ENCODE measurements at regions not wholly inside any gene's neighbourhood (a gene's known extent, or its start where the extent isn't known, plus 50 kb on each side); places are given as distances from the start of the nearest gene placed in this dataset.

DNA sequence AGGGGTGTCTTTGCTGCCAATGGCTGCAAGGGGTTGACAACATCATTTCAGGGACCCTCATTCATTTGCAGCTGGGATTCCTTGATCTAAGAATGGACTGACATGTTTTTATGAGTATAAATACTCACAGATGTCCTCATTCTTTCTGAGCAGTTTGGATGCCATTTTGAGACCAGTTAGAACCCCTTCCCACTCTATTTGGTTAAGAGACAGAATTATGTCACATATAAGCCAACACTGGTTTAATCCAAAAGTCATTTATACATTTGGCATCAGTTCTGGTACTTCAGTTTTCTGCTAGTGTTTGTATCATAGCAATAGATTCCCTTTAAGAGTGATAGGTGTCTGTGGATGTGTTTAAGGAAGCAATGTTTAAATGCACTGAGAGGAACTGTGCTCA is 248.8 kb downstream of the SAMD5 start:
- DNase-seq (ENCODE audit: low read depth, low spot score): no peak

DNA sequence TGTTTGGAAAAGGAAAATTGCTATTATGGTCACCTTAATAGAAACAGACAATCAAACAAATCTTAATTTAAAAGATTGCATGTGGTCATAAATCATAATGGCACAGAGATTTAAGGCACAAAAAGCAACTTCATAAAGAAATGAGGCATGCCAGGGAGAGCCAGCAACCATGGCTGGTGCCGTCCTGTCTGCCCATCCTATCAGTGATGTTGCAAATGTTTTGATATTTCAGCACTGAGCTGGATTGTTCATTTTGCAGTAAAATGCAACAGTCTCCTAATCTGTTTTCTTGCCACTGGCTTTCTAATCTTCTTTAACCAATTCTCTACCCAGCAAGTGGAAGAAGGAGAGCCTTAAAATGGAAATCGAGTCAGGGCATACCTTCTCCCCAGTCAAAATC is 249.8 kb downstream of the SAMD5 start:
- no peak for DNase-seq (ENCODE audit: low read depth, low spot score)

DNA sequence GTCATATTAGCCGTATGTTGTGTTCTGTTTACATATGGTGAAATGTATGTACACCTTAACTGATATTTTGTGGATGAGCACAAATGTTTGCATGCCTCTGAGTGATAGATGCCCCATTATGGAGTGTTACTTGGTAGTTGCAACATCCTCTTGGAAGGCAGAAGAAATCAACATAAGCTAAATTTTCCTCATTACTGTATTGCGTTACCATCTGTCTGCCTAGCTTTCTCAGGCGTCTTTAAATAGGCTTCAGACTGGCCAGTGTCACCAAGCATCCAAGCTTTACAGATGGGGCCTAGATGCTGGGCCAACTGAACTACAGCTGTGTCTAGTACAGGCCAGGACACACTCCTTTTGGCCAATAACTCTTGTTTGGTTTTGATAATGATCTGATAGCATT is 250.6 kb downstream of the SAMD5 start:
- no peak for DNase-seq (ENCODE audit: low read depth, low spot score)

DNA sequence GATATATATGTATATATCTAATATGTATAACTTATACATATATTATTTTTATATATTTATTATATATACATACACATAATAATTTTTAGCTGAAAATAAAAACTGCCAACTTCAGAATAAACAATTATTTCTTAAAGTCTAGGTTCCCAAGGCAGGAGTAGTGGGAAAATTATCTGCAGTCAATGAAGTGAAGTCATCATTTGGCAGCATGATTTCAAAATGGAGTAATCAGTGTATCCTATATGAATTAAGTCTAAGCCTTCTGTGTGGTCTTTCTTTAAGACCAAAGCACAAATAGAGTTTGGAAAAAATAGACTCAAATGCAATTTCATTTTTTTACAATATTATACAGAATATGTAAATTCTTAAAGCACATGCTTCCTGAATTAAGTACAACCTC is 251.0 kb downstream of the SAMD5 start:
- no peak for DNase-seq (ENCODE audit: low read depth, low spot score)

DNA sequence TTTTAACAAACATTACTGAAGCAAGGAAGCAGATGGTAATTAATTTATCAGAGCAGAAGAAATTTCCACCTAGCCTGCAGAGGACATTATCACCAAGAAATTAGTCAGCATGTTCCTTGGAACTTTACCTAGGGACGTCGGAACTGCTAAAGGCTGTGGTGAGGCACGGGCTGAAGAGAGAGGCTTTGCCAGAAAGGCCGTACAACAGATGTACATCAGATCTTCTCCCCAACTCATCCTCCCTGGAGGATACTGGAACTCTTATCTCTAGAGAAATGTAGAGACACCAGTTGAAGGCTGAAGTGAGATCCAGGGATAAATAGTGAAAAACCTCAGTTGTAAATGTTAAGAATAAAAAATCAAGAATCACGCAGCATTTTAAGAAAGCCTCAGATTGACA is 257.1 kb downstream of the SAMD5 start:
- no peak for DNase-seq (ENCODE audit: low read depth, low spot score)

DNA sequence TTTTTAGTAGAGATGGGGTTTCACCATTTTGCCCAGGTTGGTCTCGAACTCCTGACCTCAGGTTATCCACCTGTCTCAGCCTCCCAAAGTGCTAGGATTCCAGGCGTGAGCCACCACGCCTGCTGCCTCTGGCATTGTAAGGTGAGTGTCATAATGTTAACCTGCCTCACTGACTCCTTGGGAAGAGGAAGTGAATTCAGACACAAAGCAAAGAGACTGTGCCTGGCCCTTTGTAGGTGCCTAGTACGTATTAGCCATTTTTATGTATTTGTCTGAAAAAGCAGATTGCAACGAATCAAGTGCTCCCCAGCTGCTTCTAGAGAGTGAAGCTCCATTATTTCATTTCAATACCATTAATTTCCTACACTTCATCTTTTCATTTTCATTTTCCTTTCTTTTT is 260.5 kb downstream of the SAMD5 start:
- DNase-seq (ENCODE audit: low read depth, low spot score): no peak

DNA sequence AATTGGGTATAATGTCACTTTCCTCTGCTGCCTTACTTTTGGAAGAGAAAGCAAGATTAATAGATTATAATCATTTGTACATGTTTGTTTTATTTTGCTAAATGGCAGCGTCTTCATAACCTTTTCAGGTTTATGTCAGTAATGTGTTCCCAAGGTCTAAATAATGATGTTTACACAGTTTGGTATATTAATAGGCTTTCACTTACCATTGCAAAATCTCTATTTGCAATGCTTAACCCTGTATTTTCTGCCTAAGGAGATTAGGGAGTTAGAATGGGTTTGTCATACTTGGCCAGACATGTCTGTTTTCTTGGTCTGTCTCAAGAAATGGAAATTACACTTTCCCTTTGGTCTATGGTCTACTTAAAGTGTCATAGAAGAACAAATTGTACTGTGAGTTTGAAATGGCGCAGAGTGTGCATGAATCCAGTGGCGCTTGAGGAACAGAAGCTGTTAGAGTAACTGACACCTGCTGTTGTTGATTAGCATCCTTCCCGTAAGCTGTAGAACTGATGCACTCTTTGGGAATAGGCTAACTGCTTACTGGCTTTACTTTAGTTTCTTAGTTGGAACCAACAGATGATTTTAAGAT is 261.1 kb downstream of the SAMD5 start:
- no peak for DNase-seq (ENCODE audit: low read depth, low spot score)

DNA sequence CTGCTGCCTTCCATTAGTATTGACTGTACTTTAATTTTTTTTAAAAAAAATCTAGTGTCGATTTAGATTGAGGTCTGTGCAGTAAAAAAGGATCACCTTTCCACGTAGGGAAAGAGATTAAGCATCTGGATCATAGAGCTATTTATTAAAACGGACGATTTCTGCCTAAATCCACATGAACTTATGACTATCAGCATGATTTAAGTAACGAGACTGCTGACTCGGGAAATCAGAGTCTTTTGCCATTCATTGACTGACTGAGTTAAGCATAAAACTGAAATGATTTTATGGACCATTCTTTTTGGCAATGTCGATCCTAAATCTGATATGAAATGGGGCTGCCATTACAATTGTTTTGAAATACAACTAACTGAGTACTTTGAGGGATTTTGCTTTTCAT is 261.7 kb downstream of the SAMD5 start:
- no peak for DNase-seq (ENCODE audit: low read depth, low spot score)

DNA sequence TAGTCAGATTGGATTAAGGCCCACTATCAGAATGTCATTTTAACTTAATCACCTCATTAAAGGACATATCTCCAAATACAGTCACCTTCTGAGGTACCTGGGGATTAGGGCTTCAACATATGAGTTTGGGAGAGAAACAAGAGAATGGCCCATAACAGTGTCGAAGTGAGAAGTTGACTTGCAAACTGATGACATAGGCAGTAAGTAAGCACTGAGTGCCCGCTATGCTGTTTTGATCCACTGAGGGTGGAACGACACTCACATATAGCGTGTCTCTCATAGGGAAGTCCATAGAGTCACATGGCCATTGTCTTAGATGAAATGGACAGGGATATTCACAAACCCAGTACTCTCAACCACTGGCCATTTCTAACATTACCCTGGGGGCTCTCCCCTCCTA is 264.2 kb downstream of the SAMD5 start:
- DNase-seq (ENCODE audit: low read depth, low spot score): no peak

DNA sequence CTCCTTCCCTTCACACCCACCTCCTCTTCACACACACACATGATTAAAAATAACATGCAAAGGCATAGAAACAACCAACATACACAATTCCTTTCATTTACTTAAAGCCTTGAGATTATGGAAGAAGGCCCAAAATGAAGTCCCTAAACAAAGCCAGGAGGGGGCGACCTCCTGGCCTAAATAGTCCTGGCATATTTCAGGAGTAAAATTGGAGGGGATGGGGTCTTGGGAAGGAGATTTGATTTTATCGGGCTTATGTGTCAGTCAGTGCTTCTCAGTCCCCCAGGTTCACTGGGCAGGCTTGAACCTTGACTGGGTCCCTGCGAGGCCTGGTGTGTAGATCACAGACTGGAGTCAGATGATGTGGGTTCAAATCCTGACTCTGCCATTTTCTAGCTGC is 266.4 kb downstream of the SAMD5 start:
- peak; percentile 17 for DNase-seq (ENCODE audit: low read depth, low spot score)

DNA sequence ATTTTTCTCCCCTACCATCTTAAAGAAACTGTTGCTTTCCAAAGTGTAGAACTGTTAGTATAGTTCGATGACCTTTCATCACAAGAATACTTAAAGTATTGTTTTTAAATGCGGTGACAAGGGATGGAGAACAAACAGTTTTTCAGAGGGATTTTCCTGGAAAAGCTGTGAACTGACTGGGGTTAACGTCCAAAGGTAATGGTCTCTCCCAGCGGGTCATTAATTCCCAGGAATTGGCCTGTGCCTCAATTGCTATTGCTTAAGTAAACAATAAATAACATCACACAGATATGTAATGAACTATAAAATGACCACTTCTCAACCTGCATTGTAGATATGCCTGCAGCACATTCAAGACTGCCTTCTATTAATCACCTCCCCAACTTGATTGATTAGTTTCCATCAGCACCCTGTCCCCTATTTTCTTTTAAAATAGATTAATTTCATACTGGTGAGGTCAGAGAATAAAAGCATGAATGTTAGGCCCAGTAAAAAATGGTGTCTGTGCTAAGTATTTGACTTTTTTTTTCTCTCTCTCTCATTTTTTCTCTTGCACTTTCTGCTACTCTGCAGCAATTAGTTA is 268.2 kb downstream of the SAMD5 start:
- DNase-seq (ENCODE audit: low read depth, low spot score): no peak

DNA sequence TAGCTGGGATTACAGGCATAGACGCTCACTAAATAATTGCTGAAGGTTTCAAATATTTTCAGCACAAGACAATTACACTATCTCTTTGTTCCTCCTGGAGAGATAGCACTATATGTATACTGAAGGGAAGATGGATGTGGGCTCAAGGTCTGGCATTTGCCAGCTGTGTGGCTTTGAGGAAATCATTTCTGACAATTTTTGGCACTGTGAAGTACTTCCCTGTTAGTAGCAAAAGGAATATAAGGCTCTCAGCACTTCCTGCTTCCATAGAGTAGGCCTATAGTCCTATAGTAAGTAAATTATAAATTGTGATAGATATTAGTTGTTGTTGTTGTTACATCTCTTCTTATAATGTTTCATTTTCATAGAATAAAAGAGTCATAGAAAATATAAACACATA is 271.1 kb downstream of the SAMD5 start:
- no peak for DNase-seq (ENCODE audit: low read depth, low spot score)

DNA sequence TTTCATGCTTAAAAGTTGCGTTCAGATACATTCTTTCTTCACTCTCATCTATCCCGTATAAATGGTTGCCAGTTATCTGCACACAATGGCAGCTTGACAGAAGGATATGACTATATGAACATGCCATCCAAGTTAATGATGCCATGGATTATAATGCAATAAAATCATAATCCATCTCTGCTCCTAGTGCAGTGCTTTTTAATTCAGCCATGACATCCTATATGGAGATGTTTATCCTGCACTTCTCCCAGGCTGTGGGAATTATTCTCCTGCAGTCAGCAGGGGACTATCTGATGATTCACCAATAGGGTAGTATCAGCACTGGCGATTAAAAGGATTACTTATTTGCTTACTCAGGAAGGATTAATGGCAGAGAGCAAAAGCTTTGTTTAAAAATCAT is 273.8 kb downstream of the SAMD5 start:
- no peak for DNase-seq (ENCODE audit: low read depth, low spot score)

DNA sequence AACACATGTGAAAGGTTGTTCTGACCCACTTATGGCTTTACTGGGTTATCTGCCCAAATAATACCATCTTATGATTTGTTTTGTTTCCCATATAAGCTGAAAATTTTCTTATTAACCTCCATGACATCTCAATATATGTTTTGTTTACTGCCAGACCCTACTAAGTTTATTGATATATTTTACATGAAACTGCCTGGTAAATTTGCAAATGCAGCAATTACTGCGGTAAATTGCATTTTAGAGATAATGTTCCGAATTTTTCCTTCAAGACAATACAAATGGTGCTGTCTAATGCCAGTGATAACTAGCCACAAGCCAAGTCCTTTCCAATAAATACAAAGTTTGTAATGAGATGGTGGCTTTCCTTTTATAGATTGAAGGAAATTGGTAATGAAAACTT is 275.9 kb downstream of the SAMD5 start:
- no peak for DNase-seq (ENCODE audit: low read depth, low spot score)

DNA sequence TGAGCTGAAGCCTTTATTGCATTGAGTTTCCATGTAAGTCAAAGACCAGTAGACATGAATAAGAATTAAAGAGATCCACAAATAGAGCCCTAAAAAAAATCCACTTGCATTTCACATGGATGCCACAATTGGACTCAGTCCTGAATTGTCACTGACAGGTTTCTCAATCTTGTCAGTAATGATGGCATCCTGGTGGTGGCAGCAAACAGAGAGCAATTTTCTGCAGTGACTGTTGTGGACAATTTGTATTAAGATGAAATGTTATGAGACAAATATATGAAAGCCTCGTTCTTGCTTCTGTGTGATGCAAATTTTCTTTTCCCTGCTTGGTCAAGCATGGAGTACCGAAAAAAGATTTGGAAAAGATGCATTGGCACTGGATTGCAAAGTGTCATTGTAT is 278.9 kb downstream of the SAMD5 start:
- no peak for DNase-seq (ENCODE audit: low read depth, low spot score)

DNA sequence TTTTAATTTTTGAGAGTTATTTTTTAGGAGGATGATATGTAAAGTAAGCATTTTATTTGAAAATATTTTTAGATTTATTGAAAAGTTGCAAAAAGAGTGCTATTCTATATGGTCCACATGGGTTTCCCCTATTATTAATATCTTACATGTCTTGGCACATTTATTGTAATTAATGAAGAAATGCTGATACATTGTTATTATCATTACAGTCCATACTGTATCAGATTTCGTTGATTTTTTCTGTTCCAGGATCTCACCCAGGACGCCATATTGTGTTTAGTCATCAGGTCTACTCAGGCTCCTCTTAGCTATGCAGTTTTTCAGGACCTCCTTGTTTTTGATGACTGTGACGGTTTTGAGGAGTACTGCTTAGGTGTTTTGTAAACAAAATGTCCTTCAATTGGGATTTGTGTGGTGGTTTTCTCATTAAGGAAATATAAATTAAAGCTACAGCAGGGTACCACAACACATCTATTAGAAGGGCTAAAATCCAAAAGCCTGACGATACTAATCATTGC is 281.0 kb downstream of the SAMD5 start:
- no peak for DNase-seq (ENCODE audit: low read depth, low spot score)

DNA sequence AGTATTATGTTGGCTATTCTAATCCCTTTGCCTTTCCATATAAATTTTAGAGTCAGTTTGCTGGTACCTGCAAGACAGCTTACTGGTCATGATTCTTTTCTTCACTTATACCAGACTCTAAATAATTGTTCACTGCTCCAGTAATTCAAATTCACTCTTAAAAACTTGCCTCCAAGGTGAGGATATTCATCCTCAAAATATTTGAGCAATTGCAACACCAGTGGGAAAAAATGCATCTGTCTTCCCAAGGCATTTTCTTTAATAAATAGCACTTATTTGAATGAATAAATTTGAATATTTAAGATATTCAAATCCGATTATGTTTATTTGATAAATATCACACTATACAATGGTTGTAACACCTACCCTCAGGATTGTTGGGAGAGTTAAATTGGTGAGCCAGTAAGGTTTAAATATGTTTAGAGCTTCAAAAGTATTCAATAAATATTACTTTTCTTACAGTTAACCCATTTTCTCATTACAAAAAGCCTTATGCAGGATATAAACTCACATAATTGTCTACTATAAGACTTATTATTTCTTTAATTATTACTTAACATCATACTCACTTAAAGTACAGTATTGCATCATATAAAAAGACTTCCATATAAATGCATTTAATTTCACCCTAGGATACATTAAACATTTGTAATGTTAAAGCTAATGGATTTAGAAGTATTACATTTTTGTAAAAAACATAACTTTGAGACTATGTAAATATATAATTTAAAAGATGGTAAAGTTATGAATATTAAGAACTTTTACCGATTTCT is 285.6 kb downstream of the SAMD5 start:
- no peak for DNase-seq (ENCODE audit: low read depth, low spot score)

DNA sequence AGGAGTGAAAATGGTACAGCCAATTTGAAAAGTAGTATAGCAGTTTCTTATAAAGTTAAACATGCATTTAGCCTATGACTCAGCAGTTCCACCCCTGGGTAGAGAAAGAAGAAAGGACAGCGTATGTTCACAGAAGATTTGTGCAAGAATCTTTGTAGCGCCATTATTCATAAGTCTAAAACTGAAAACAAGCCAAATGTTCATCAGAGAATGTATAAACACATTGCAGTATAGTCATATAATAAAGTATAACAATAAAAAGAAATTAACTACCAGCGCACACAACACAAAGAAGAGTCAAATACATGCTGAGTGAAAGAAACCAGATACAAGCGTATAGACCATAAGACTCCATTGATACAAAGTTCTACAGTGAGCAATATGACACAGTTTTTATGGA is 294.0 kb downstream of the SAMD5 start:
- no peak for DNase-seq (ENCODE audit: low read depth, low spot score)

DNA sequence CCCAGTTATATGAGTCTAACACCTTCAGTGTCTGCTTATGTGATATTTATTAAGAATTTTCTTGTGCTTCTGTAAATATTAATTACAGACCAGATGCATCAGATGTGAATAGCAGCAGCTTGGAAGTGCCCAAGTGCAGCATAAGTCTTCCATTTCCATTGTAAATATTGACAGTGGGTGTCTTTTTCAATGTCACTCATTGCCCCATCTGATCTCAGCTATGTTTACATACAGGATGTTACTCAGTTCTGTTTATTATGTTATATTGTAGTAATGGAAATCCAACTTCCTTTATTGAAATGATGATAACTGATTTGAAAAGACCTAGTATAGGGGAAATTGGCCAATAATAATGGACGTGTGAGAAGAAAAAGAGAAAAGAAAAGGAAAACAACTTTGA is 296.7 kb downstream of the SAMD5 start:
- DNase-seq (ENCODE audit: low read depth, low spot score): no peak

DNA sequence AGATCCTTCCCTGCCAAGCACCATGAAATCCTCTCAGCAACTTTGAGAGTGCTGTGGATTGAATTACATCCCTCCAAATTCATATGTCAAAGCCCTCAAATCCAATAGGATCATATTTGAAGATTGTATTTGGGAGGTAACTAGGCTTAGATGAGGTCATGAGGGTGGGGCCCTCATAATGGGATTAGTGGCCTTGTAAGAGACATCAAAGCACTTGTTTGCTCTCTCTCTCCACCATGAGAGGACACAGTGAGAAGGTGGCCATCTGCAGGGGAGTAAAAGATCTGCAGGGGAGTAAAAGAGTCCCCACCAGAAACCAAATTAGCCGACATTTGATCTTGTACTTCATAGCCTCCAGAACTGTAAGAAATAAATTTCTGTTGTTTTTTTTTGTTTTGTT is 298.2 kb downstream of the SAMD5 start:
- peak; percentile 2 for DNase-seq (ENCODE audit: low read depth, low spot score)

DNA sequence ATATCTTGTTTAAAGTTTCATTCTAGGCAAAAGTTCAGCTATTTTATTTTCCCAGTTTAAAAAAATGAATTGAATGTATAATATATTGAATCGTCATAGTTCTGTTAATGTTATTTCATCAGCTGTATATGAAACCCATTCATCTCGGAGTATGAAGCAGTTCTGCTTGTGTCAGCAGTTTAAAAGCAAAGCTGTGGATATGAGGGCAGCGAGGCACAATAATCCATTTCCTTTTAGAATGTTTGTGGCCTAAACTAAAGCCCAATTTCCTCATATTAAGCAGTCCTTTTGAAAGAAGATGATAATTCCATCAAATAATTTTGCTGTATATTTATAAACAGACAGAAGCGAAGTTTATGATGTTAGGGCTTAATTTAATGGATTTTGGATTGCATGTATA is 300.1 kb downstream of the SAMD5 start:
- DNase-seq (ENCODE audit: low read depth, low spot score): no peak

DNA sequence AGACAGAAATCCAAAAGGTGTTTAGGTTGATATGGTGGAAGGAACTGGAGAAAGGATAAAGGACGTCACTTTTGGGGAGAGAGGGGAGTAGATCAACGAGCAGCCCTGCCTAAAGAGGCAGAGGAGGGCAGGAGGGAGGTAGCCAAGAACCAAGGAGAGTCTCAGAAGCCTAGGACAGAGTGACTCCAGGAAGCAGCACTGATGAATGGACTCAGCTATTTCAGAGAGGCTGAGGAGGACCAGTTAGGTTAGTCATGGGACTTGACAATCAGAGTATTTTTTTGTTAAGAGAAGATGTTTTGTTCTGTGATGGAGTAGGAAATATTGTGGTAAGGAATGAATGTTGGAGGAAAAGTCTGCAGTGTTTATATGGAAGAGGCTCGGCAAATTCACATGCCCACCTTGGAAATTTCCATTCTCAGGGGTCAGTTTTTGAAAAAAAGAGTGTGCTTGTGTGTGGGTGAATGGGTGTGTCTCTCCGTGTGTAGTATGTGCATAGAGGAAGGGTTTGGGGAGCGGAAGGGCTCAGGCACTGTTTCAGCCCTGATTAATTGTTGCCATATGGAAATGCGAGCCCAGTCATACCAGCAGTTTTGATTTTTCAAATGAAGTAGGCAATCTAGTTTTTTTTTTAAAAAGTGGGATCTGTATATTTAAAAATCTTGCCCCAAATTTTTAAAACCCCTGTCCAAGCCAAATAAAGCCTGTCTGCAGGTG is 303.6 kb downstream of the SAMD5 start:
- no peak for DNase-seq (ENCODE audit: low read depth, low spot score)
